Ramos (cell line): ENCODE measurements at regions not wholly inside any gene's neighbourhood (a gene's known extent, or its start where the extent isn't known, plus 50 kb on each side); places are given as distances from the start of the nearest gene placed in this dataset.
"Not testable (repeated sequence)": the region's sequence is repeated elsewhere in the genome, so short reads cannot be mapped to it uniquely, and the experiment has no call there.

Source experiments
- in situ Hi-C: fragments of 300-500 bp; cut with MboI; formaldehyde crosslinking; loops from one replicate; pipeline ENCODE4 v1.14.3; 2022; ENCODE audit warnings: low sequenced_read_pairs; ENCODE audit not compliant: unreplicated experiment

DNA sequence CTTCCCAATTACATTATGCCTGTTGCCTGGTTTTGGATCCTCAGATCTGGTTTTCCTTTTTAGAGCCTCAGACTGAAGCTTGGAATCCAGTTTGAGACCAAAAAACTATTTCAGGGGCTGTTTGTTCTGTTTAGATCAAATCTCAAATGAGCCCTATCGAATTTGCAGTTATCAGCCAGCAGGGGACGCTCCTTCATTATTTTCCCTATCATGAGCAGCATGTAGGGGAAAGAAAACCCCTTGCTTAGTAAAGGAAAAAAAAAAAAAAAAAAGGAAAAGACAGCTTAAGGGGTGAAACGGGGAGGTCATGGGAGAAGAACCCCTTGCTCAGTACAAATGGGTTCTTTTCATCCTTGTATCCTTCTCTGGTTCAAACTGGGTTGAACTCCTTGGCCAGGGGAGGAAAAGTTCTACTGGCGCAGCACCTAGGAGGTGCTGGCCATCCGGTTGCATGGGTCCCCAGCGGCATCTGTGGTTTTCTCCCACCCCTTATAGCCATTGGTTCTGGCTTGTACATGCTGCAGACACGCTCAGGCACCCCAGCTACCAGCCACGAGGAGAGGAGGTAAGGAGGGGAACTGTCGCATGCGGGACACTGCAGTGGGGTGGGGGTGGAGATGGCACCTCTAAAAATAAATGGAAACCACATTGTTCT is 1375.1 kb upstream of the ALCAM start:
- in situ Hi-C loops: no loop called here

DNA sequence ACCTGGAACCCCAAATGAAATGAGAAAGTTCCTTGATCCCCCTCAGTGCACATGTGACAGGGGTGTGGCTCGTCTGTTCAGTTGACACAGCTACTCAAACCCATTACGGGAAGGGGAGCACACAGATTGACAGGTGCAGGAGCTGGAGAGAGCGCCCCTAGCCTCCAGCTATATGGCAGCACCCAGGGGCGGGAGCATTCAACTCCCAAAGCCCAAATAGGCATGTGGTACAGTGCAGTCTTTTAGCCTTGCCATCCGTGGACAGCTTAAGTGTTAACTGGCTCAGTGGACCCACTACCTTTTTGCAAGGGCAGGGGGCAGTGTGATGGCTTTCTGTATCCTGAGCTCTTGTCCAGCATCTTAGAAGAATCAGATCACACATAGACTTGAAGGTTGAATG is 1374.2 kb upstream of the ALCAM start:
- in situ Hi-C loops: no loop called here

DNA sequence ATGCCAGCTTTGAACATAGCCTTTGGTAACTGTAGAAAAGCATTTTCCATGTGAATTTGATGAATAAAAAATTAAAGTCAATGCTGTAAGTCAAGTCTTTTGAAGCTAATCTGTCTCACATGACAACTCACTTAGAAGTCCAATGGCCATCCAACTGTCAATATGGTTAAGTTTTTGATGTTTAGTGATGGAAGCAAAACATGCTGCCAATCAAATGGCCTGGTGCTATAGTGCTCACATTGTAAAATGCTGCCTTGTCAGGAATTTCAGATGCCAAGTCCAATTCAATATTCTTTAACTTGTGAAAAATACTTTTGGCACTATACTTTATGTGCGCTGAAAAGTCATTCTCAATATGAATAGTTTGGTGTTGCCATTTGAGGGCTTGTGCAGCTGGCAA is 1361.8 kb upstream of the ALCAM start:
- in situ Hi-C loops: no loop called here

DNA sequence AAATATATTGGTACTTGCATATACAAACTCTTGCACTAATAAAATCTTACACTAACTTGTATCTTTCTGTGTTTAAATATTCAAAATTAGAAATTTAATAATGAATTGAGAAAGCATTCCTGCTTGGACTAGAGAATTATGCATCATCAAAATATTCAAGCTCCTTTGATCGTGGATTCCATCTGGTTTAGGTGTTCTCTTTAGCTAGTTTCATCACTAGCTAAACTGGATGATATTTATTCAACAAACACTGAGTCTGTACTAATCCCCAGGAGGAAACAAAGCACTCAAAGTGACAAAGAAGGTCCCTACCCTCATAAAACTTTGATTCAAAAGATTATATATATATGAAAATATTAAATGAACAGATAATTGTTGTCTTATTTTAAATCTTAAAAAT is 1360.9 kb upstream of the ALCAM start:
- in situ Hi-C loops: no loop called here

DNA sequence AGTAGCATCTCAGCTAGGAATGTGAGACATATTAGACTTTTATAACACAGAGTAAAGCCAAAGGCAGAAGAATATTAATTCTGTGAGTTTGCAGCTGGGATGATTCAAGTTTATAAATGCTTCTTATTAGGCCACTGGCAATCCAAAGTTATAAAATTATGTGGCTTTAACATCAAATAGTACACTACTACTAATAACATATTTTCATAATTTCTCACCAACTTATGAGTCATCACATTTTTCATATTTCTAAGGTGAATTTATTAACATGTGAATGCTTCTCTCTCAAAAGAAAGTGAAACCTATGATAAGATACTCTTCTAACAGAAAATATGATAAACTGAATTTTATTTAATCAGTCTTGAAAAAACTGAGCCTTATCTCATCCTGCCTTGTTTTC is 1348.2 kb upstream of the ALCAM start:
- in situ Hi-C loops: no loop called here

DNA sequence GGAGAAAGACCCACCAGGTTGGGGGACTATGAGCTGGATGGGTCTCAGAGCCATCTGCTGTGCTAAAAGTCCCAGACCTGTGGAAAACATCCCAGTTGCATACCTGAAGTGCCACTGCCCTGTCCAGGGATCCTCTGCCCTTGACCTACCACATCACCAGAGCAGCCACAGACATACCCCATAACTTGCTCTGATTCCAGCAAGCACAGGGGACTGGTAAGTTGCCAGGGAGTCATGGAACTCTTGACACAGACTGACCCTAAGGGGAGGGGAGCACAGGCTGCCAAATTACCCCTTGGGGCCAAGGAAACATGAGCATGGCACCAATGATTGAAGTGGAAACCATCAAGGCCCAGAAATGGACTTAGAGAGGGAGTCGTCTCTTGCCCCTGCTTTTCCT is 1335.1 kb upstream of the ALCAM start:
- in situ Hi-C loops: no loop called here

DNA sequence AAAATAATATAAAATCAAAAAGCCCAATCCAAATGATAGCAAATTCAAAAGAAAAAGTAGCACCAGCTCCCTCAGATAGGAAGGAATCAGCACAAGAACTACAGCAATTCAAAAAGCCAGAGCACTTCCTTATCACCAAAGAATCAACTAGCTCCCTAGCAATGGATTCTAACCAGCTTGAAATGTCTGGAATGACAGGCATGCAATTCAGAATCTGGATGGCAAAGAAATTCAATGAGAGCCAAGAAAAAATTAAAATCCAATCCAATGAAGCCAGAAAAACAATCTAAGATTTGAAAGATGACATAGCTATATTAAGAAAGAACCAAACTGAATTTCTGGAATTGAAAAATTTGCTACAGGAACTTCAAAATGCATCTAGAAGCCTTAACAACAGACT is 1334.4 kb upstream of the ALCAM start:
- in situ Hi-C loops: no loop called here

DNA sequence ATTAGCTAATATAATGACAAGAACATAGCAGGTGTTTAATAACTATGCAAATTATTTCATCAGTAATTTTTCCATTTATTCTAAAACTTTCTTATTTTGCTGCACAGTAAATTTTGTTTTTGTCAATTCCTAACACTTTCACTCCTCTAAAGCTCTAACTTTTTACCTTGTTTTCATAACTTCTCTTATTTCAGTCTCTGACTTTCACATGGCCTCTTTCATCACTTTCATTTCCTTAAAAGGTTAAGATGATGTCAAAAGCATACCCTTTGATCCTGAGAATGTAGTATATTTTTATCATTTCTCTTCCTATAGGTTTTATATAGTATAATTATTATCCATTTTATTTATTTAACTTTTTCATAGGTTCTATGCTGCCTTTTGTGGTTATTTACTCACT is 1325.8 kb upstream of the ALCAM start:
- in situ Hi-C loops: no loop called here

DNA sequence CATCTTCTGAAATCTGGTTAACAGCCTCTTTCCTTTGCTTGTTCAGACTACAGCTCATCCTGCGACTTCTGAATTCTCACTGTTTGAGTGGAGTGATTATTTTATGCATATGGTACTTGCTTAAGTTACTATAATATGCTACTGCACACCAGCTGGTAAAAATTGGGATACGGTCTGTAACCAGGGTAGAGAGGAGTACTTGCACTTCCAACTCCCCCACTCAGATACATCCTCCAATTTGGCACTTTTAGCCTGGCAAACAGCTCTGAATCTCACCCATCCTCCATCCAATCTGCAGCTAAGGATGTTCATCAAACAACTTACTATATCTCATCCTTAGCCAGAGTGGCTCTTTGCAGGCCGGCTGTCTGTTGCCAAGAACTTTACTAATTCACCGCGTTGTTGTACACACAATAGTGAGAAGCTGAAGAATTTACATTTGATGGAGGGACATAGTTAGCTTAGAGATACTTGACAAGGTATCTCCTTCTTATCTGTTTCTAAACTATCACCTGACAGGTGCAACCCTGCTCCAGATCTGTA is 1323.6 kb upstream of the ALCAM start:
- in situ Hi-C loops: not testable (repeated sequence)

DNA sequence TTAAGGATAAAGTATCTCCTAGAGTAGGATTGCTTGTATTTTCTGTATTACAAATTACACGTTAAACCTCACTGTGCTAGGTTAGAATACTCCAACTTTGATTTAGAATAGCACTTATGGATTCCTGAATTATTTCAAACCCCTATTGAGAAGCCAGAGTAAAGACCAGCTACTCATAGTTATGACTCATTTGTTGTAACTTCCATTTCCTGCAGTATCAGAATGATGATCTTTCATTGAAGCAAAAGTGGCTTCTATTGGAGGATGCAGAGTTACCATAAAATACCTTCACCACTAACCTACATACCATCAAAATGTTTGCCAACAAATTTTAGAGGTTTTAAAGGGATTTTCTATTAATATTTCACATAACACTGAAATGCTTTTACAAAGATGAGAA is 1322.7 kb upstream of the ALCAM start:
- in situ Hi-C loops: no loop called here

DNA sequence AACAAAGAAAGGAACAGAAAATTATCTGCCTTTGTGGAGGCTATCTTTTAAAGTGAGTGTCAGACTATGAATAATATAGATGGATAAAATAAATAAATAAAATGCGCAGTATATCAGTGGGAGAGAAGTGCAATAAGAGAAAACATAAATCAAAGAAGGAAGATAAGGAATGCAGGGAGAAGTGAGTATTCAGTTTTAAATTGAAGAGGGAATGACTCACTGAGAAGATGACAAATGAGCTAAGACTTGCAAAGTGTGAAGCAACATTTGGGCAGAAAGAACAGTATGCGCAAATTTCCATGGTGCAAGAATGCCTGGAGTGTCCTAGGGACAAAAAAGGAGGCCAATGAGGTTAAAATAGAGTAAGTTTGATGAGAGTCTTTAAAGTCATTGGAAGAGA is 1300.1 kb upstream of the ALCAM start:
- in situ Hi-C loops: no loop called here

DNA sequence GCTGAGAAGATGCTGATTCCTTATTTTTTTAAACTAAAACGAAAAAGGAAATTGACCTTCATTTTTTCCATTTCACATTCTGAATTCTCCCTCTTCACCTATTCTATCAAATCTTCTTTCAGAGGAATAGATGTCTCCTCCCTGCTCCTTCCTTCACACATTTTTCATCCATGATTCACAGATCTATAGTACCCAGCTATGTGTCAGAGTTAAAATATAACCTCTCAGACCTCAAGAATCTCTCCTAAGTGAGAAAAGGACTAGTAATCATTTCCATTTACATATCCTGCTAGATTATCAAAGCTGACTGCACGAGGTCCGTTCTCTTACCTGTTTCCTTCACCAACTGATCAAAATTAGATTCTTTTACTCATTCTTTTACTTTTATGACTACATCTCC is 1297.6 kb upstream of the ALCAM start:
- in situ Hi-C loops: no loop called here

DNA sequence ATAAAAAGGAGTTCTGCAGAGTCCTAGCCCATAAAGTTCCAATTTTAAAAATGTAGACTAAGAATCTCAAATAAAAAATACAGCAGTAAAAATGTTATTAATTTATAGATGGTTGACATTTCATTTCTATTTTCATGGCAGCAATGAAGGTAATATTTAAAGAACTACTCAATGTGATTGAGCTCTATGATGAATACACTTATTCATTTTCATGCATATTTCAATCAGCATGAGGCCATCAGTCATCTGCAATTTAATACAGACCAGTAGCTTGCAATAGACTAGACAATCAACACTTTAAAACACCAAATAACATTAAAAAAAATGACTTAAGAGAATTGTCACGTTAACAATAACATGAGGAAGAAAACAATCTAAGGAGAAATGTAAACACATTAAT is 1295.8 kb upstream of the ALCAM start:
- in situ Hi-C loops: no loop called here

DNA sequence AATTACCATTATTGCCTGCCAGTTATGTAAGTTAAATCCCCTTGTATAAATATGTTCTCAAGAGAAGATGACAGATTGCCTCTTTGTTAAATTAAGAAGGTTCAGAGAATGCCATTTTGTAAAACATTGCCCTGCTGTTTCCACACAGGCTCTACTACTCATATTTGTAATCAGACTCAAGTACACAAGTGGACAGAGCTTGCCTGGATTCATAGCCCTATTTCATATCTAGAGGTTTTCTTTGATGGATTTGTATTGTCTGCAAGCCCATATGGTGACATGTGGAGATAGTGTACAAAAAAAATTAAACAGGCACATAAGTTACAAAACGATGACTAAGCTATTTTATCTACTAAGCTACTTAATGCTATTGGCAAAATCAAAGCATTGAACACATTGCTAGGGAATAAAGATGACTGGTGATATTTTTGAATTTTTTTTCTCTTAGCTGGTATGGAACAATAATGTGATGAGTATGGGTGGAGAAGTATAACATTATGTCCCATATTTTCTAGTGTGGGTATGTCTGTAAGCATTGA is 1286.6 kb upstream of the ALCAM start:
- in situ Hi-C loops: no loop called here

DNA sequence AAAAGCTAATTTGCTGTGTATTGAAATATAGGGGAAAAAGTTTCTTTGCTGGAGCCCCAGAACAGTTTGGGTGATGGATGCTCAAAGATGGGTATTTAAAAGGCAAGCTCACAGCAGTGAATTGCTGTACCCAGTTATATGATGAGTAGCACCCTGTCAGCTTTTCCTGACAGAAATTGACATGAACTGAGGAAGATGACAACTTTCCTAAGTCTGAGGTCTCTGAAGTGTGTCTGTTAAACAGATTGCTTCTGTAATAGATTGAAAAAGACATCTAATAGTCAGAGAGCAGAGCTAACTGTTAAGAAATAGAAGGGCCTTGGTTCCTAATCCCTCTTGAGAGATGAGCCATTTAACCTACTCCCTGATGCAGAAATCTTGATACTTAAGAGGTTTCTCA is 1278.0 kb upstream of the ALCAM start:
- in situ Hi-C loops: no loop called here

DNA sequence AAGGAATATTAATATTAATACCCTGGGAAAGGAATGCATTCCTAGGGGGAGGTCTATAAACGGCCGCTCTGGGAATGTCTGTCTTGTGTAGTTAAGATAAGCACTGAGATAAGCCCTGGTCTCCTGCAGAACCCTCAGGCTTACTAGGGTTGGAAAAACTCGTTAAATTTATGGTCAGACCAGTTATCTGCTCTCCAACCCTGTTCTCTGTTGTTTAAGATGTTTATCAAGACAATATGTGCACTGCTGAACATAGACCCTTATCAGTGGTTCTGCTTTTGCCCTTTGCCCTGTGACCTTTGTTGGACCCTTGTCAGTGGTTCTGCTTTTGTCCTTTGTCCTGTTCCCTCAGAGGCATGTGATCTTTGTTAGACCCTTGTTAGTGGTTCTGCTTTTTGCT is 1276.7 kb upstream of the ALCAM start:
- in situ Hi-C loops: not testable (repeated sequence)

DNA sequence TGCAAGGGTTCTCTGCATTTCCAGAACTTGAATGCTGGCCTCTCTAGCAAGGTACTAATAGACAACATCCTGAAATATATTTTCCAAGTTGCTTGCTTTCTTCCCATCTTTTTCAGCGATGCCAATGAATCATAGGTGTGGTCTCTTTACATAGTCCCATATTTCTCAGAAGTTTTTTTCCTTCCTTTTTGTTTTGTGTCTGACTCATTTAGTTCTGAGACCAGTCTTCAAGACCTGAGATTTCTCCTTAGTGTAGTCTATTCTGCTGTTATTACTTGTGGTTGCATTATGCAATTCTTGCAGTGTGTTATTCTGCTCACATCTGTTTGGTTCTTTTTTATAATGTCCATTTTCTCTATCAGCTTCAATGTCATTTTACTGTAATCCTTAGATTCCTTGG is 1265.0 kb upstream of the ALCAM start:
- in situ Hi-C loops: no loop called here

DNA sequence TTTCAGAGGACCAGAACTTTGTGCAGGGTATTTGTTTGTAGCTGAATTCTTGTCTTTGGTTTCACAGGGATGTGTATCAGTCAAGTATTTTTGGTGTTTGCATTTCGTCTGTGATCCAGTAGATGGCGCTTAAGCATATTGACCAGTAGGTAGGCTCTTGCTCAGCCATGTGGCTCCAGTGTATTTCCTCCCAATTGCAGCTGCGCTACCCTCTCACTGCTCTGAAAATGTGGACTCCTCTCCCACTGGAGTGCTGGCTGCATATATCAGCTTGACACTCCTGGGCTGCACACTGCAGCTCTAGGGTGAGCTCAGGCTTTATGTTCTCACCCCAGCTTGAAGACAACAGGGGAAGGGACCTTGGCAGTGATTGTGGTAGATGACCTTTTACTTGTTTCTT is 1264.3 kb upstream of the ALCAM start:
- in situ Hi-C loops: no loop called here

DNA sequence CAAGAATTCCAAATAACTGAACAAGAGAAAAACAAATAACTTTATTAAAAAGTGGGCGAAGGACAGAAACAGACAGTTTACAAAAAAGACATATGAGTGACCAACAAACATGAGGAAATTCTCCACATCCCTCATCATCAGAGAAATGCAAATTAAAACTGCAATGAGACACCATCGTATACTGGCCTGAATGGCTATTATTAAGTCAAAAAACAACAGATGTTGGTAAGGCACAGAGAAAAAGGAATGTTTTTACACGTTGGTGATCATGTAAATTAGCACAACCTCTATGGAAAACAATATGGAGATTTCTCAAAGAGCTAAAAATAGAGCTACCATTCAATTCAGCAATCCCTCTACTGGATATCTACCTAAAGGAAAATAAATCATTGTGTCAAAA is 1260.4 kb upstream of the ALCAM start:
- in situ Hi-C loops: no loop called here

DNA sequence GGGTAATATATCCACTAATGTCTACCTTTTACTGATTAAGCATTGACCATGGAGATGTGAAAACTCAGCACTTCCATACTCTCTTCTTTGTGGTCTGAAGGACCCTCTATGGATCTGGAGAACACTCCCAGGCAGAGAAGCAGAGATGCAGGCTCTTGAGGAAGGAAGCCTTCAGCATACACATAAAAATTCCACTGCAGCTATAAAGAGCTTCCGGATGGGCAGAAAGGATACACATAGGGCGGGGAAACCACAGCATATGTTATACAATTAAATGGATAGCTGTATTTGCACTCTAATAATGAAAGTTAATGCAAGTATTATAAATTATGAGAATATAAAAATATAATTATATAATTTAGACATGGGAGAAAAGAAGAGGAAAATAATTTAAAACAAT is 1258.2 kb upstream of the ALCAM start:
- in situ Hi-C loops: no loop called here

DNA sequence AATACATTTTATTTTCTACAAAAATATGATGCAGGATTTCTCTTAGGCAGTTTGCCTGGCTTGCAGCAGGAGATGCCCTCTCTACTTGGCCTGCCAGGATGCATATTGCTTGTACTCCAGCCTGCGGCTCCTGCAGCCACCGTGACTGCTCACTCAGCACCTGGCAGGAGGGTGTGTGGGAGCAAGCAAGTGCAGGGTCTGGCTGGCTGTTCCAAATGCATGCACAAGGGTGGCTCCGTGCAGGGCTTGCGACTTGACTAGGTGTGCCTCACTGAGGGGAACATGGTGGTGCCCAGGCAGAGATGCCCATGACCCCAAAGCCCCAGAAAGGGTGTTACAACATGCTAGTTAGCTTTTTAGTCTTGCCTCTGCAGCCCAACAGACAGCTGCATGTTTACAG is 1240.2 kb upstream of the ALCAM start:
- in situ Hi-C loops: no loop called here

DNA sequence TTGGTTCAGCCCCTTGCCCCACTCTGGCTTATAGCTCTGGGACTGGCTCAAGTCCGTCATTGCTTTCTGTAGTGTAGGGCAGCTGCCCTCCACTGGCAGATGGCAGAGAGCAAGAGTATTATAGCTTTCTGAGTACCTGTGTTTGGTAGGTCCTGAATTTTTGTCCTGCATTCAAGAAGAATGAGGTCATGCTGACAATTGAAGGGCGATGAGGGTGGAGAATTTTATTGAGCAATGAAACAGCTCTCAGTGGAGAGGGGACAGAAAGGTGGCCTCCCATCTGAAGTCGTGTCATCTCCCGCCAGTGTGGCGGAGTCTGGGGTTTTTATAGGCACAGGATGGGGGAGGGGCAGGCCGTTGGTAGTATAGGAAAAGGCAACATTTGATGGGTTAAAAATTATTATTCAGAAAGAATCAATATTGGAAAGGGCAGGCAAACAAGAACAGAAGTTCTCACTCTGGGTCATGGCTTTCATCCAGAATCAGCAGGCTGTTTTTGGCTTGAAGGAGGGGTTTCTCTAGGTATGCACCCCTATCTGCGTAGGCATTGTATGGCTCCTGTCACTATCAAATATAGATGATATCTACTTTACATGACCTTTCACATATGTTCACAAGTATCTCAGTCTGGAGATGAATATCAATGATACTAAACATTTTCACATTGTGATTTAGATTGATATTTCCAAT is 1239.7 kb upstream of the ALCAM start:
- in situ Hi-C loops: no loop called here
